GM19239 (cell line): ENCODE measurements at regions not wholly inside any gene's neighbourhood (a gene's known extent, or its start where the extent isn't known, plus 50 kb on each side); places are given as distances from the start of the nearest gene placed in this dataset.

Experiments used
- DNase-seq: peaks from one replicate; pipeline ENCODE4 v3.0.0; 2011; ENCODE audit warnings: low spot score; ENCODE audit not compliant: insufficient read length
- FAIRE-seq: peaks from 2 replicates; lab custom pipeline; 2011; peaks lifted over from hg19 to GRCh38; lab: Jason Lieb, UNC

DNA sequence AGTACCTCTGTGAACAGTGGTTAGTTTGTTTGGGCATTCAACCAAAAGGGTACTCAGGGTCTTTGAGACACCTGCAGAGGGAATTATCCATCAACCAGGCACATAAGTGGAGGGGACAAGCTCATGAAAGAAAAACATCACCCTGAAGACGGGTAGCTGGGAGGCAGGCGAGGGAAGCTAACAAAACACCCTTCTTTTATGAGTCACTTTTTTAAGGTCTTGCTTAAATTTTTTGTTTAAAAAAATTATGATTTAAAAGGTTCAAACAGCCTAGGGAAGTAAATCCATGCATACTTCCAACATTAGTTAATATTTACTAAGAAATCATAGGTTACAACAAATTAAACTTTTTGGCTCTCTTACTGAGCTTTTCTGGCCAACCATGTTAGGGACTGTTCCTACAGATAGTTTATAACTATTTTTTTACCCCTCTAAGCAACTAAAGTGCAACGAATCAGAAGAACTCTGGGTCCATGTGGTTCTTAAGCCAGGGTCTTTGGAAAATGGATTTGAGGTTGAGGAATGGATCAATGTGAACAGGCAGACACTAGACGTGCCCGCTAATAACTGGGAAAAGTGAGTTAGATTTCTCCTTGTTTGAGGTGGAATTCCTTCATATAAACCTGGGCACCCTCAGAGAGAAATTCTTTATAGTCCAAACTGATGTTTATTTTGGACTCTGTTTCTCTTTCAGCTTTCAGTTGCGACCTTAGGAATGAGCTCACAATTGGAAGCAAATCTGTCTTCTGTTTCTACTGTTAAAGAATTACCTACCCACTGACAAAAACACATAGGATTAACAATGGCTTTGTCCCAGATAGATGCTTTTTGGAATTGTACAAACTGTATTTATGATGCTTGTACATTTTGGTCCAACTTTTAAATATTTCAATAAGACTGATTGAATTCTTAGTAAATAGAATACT, 123.0 kb downstream of the LYPLAL1 start:
- DNase-seq, result no peak
- FAIRE-seq, result no peak

GRCh38 chr1:219294251-219294650, 120.6 kb downstream of the LYPLAL1 start:
- DNase-seq (no peak), FAIRE-seq (no peak)

DNA sequence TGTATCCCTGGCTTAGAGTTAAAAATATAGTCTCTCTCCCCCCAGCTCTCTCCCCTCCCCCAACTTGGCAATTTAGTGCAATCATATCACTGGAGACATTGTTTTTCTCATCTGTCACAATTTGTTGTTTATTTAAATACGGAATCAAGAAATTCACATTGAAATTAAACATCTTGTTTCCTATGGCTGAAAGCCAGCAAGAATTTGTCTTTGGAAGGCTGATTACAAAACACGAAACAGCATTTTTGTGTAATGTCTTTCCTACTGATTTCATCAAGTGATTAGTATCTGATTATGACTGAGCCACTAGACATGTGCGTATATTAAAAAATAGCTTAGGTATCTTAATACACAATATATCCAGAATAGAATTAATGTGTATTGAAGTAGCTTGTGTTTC, 119.7 kb downstream of the LYPLAL1 start:
- no peak for DNase-seq
- no peak for FAIRE-seq

DNA sequence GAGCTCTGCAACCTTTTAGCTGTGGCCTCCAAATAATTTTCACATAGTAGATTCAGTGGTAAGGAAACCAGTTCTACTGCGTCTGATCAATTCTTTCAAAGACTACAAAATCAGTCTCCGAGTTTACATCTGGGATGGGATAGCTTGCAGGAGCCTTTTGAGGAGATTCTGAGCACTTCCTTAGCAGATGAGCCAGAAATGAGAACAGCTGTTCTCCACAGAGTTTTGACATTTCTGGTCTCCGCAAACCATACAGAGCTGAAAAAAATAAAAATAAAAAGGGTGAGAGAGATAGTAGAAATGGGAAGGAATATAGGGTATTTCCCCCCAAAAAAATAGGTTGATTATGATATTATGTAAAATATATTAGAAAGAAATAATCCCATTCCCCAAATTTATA, 119.3 kb downstream of the LYPLAL1 start:
- no peak for FAIRE-seq
- no peak for DNase-seq

- DNase-seq (no peak), FAIRE-seq (no peak)
Observed at GRCh38 chr1:219292341-219292740, 118.7 kb downstream of the LYPLAL1 start.

GRCh38 chr1:219289171-219289570, 115.5 kb downstream of the LYPLAL1 start:
- DNase-seq, result no peak
- FAIRE-seq, result no peak

GRCh38 chr1:219283541-219283940, 109.9 kb downstream of the LYPLAL1 start:
- FAIRE-seq (no peak), DNase-seq (no peak)

GRCh38 chr1:219281831-219282230, 108.2 kb downstream of the LYPLAL1 start:
- DNase-seq (no peak), FAIRE-seq (no peak)

- DNase-seq (no peak), FAIRE-seq (no peak)
Observed at GRCh38 chr1:219279017-219279770, 105.5 kb downstream of the LYPLAL1 start.

DNA sequence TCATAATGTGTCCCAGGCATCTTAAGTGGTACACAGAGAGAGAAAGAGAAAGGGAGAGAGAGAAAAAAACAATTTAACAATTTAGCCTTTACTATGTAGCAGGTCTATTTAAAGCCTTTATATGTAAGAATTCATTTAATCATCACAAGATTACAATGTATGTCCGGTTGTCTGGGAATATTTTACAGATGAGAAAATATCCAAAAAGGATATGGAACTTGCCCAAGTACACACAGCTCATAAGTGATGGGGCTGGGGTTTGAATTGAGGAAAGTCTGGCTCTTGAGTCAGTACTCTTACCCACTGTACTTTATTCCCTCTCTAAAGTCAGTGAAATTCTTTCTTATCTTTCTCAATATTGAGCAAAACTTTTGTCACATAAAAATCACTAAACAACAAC, 104.6 kb downstream of the LYPLAL1 start:
- FAIRE-seq (no peak), DNase-seq (no peak)

DNA sequence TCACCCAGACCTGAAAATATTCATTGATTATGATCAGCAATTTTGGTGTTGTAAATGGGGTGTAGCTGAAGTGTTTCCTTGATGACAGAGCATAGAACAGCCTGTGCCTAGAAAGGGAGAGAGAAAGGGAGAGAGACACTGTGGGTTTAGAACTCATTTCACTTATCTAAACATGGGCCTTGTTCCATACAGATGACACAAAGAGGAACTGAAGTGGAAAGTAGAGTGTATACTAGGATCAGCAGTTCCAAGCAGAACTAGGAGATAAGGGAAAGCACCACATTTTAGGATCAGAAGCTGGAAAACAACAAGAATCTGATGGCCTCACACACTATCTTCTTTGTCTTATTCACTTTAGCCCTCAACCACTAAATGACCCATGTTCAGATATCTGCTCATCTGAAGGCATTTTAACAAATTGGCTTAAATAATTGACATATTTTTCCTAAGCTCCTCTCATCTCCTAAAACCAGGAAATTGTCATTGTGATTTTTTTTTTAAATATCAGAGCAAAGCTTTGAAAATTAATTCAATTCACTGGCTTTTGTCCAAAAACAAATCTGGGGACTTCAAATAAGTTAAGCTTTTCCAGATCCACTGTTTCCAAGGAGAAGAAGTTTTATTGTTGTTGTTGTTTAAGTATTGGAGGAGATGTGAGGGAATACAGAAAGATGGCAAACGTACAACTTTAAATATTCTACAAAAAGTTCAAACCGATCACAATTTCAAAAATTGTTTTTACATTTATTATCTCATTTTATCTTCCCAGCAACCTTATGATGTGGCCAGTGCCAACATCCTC, 103.8 kb downstream of the LYPLAL1 start:
- FAIRE-seq (peak; percentile 14), DNase-seq (no peak)

GRCh38 chr1:219276049-219276738, 102.5 kb downstream of the LYPLAL1 start:
- FAIRE-seq, result no peak

DNA sequence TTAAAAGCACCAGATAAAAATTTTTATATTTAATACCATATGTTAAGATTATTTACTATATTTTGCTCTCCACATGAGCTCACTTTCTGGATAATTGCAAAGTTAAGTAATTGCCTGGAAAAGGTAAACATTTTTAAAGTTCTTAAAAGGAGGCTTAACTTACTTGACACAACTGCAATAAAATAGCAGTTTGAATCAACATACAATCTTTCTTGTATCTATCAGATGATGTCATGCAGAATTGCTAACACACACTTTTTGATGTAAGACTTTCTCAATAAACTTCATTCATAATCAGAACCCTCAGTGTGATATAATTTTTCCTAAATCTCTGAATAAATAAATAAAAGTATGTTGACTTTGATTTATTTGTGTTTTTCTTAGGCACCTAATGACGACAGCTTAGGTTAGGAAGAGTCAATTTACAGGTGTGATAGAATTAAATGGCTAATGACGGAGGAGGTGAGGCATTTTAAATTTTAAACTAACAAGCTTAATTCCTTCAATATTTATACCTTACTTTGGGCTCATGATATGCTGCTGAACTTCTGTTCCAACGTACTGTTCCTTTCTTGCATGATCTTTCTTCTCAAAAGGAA, 99.5 kb downstream of the LYPLAL1 start:
- FAIRE-seq (no peak), DNase-seq (no peak)

More at GRCh38 chr1:219276049-219276738, 102.5 kb downstream of the LYPLAL1 start:
- DNase-seq, result no peak

GRCh38 chr1:219271818-219272535, 98.3 kb downstream of the LYPLAL1 start:
- DNase-seq (no peak), FAIRE-seq (no peak)

DNA sequence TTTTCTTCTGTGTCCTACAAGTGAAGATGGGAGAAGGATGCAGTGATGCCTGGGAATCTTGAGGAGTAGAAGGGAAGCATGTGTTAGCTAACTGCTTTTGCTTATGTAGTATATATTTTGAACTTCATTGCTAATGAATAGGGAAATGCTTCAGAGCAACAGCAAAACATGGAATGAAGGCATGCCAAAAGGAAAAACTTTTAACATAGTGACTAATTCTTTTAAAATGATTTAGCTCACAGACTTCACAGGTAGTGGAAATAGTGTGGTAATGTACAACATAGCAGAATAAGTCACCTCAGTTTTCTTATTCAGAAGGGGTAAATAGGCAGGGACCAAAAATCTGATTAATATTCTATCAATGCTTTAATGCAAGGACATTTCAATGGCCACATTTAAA, 95.5 kb downstream of the LYPLAL1 start:
- no peak for FAIRE-seq
- DNase-seq, result no peak

- FAIRE-seq, result no peak
Observed at GRCh38 chr1:219266524-219266923, 92.8 kb downstream of the LYPLAL1 start.

DNA sequence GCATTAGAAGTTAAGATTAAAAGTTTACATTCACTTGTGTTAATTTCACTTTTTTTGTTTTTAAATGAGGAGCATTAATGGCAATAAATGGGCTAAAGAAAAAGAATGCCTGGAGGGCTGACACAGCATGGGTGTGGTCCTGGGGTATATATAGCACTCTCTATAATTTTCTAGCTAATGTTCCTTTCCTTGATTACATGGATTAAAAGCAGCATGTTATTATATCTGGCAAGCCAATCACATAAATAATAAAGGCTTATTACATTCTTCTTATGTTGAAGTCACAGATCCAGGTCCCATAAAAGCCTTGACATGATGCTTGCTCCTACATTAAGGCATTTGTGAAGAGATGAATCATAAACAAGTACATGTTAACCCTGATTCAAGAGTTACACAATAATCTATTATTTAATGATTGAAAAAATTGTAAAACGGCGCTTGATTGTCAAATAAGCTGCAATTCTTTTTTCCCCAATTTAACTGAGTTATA, 91.4 kb downstream of the LYPLAL1 start:
- FAIRE-seq, result no peak

More at GRCh38 chr1:219266524-219266923, 92.8 kb downstream of the LYPLAL1 start:
- no peak for DNase-seq

DNA sequence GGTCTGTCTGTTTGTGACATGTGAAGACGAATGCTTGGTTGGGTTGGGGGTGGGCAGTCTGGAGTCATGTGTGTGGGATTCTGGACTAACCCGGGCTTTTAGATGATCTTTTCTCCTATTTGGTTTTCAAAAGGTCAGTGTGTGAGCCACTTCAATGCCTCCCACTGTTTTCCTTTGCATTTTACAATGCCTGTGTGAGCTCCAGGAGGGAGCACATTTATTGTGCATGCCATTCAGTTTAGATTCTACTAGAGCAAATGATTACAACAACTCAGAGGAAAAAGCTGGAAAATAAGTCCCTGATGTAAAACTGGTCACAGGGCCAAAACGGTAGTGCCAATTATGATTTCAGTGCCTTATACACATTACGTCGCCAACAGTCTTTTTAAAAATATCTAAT, 90.9 kb downstream of the LYPLAL1 start:
- DNase-seq, result no peak
- no peak for FAIRE-seq

More for the DNA sequence above, 91.4 kb downstream of the LYPLAL1 start:
- no peak for DNase-seq
